Psoas muscle (tissue), 7 donors: ENCODE measurements at regions not wholly inside any gene's neighbourhood (a gene's known extent, or its start where the extent isn't known, plus 50 kb on each side); places are given as distances from the start of the nearest gene placed in this dataset.

Experiments
- ATAC-seq, 4 donors: fragments of 200-7000 bp; cut with Tn5 transposase; one replicate each; pipeline ENCODE4 v1.9.1; 2020; ENCODE audit warnings: moderate library complexity in 3 of 4, mild to moderate bottlenecking in 2 of 4
- DNase-seq, 2 donors: peaks; one replicate each; pipeline ENCODE4 v3.0.0-alpha.2; 2020
- H3K27ac ChIP-seq: fragments of 200-600 bp; one replicate; pipeline ENCODE4 v1.8.0; 2022
- H3K27me3 ChIP-seq, 3 donors: fragments of 200-600 bp in 1 of 3; one replicate each; pipeline versions ENCODE4 v1.6.1 to v1.8.0; 2013 to 2022; ENCODE audit warnings: low read length in 2 of 3, mild to moderate bottlenecking in 2 of 3, moderate library complexity in 1 of 3; ENCODE audit not compliant: insufficient read depth in 3 of 3
- H3K36me3 ChIP-seq, 2 donors: fragments of 200-600 bp in 1 of 2; one replicate each; pipeline versions ENCODE4 v1.6.1 to v1.8.0; 2013 to 2022; ENCODE audit warnings: low read depth in 1 of 2, mild to moderate bottlenecking in 1 of 2, moderate library complexity in 1 of 2; ENCODE audit not compliant: insufficient read depth in 1 of 2
- H3K4me1 ChIP-seq: fragments of 200-600 bp; one replicate; pipeline ENCODE4 v1.8.0; 2022
- H3K4me3 ChIP-seq: fragments of 200-600 bp; one replicate; pipeline ENCODE4 v1.8.0; 2022; ENCODE audit warnings: mild to moderate bottlenecking
- H3K9me3 ChIP-seq: fragments of 200-600 bp; one replicate; pipeline ENCODE4 v1.8.0; 2022
- WGBS, 3 donors: extraction: QIAGEN DNeasy Blood & Tissue Kit; methylation state at CpG; one replicate each; pipeline versions ENCODE4 v1.1.6 to v1.1.7; 2013; 5-methylcytosine and 5-hydroxymethylcytosine counted together
- intact Hi-C, 2 donors: fragments of 100-400 bp; cut with DNase I; formaldehyde crosslinking; loops; one replicate each; pipeline versions ENCODE4 v1.11.0 to v1.14.2; 2022
- TF ChIP-seq, protein P1 (sequence below): fragments of 200-600 bp; IDR thresholded peaks from one replicate; pipeline ENCODE4 v1.8.0; 2022; ENCODE audit warnings: antibody characterized with exemption
- donor health status: healthy with polysubstance abuse.
- donor health status: DM: no; HTN: no; CAD: no; lungs with moderate emphysema.
- donor health status: Bipolar disorder and iron deficiency.
- donor health status: healthy.
- donor health status: DM: yes; HTN: yes; CAD: no.
- donor health status: DM: no; HTN: no; CAD: no.
- donor health status: DM: yes; HTN: yes; CAD: no.

DNA sequence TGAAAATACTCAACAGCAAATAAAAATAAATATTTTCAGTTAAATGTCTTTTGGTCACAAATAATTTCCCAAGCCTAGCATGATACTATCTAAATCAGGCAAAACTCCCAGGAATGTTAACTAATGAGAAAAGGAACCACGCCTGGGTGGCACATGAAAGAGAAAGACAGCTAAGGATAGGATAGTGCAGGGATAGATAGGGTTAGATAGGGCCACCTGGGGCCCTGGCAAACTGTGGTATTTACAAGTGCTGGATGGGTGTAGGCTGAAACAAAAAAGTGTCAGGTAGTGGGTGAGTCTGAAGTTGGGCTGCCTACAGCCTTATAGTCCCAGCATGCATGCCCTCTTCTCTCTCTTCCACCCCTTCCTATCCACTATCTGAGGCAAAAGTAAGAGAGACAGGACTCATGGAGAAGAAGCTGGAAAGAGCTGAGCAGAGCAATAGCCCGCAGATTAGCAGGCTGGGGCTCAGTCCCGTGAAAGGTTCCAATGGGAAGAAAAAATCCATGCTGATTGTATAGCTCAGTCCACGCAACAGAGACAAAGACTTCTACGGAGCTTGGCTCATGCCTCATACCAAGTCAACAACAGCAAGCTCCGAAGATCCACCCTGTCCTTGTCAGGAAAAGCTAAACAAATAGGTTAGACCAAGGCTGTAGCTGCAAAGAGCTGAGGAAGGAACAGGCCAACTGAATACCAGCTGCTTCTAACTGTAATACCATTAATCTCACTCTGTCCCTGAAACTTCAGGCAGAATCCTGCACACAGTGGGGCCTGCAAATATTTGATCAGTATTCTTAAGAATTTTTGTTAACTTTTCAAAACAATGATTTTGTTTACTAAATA lies 342.1 kb upstream of the ATP11B start:
- 74 to 86% (median 76%) methylated on average over 6 of the region's 6 CpGs for WGBS, 3 donors
- Histone ChIP-seq H3K9me3 (no peaks in the 10 kb centered on the region), H3K36me3 (no peaks in the 10 kb centered on the region), H3K4me1 (no peaks in the 10 kb centered on the region), H3K27ac (no peak overlapping the region), H3K27me3 (no peaks in the 10 kb centered on the region), H3K4me3 (no peak overlapping the region)
- intact Hi-C loops = no loop called here
- DNase-seq (no peak), ATAC-seq (peak in 1 of 4 donors; percentile 28)
- TF ChIP-seq, protein P1, sequence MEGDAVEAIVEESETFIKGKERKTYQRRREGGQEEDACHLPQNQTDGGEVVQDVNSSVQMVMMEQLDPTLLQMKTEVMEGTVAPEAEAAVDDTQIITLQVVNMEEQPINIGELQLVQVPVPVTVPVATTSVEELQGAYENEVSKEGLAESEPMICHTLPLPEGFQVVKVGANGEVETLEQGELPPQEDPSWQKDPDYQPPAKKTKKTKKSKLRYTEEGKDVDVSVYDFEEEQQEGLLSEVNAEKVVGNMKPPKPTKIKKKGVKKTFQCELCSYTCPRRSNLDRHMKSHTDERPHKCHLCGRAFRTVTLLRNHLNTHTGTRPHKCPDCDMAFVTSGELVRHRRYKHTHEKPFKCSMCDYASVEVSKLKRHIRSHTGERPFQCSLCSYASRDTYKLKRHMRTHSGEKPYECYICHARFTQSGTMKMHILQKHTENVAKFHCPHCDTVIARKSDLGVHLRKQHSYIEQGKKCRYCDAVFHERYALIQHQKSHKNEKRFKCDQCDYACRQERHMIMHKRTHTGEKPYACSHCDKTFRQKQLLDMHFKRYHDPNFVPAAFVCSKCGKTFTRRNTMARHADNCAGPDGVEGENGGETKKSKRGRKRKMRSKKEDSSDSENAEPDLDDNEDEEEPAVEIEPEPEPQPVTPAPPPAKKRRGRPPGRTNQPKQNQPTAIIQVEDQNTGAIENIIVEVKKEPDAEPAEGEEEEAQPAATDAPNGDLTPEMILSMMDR = no peak

DNA sequence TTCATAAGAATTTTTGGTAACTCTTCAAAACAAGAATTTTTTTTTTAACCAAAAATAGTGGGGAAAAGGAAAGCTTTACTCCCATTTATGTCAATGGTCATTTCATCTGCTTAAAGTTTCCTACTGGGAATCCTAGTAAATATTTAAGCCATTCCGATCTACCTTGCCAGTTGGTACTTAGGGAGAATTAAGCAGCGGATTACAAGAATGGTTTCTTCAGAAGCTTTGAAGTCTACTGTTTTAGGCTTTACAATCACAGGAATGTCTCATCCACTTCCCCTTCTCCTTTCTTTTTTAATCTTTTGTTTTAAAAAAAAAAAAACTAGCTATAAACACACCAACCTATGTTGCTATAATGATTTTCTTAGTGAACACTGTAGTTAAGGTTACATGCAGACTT lies 341.4 kb upstream of the ATP11B start:
- Histone ChIP-seq H3K4me3 (no peak overlapping the region), H3K27me3 (no peaks in the 10 kb centered on the region), H3K36me3 (no peaks in the 10 kb centered on the region), H3K4me1 (no peaks in the 10 kb centered on the region), H3K9me3 (no peaks in the 10 kb centered on the region), H3K27ac (no peak overlapping the region)
- TF ChIP-seq, protein P1 = no peak
- intact Hi-C loops = no loop called here
- ATAC-seq (no peak), DNase-seq (no peak)
- 89 to 91% (median 90%) methylated on average over 2 of the region's 2 CpGs for WGBS, 3 donors

DNA sequence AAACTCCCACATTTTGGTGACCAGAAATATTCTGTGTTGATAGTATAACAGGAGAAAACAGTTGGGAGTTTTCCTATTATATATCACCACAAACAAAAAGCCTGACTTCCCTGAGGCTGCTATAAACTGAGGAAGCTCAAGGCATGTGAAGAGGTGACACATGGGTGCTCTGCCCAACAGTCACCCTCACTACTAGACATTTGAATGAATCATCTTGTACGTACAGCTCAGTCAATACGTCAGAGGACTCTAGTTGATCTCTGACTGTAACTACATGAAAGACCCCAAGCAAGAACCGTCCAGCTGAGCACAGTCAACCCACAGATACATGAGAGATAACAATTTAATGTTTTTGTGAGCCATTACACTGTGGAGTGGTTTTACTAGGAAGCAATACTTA lies 338.3 kb upstream of the ATP11B start:
- ATAC-seq (no peak), DNase-seq (no peak)
- Histone ChIP-seq H3K4me3 (no peak overlapping the region), H3K36me3 (no peaks in the 10 kb centered on the region), H3K27ac (no peak overlapping the region), H3K9me3 (no peaks in the 10 kb centered on the region), H3K4me1 (no peaks in the 10 kb centered on the region), H3K27me3 (no peaks in the 10 kb centered on the region)
- intact Hi-C loops = no loop called here
- 82 to 85% (median 85%) methylated on average over 3 of the region's 3 CpGs for WGBS, 3 donors
- TF ChIP-seq, protein P1 = no peak

DNA sequence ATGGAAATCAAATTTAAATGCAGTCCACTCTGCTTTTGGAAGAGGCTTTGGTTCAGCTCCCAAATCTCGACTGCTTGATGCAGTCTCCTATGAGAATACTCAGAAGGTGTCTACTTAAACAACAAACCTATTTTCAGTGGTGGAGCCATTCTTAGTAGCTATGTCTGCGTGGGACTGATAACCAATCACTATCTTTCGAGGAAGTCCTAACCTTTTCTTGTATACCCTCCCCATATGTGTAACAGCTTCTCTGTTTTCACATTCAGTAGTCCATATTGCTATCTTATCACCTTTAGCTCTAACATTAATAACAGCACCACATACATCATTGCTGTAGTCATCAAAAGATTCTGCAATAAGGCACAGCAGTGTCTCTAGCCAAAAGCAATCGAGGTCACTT lies 333.0 kb upstream of the ATP11B start:
- no peak for DNase-seq
- H3K27me3 ChIP-seq = no peaks in the 10 kb centered on the region
- H3K4me1 ChIP-seq = no peaks in the 10 kb centered on the region
- H3K27ac ChIP-seq = no peak overlapping the region
- H3K9me3 ChIP-seq = no peaks in the 10 kb centered on the region
- WGBS, 3 donors = 68 to 75% (median 74%) methylated on average over 4 of the region's 4 CpGs
- no peak overlapping the region for H3K4me3 ChIP-seq
- intact Hi-C loops = no loop called here
- TF ChIP-seq, protein P1 = no peak
- ATAC-seq = no peak
- H3K36me3 ChIP-seq = no peaks in the 10 kb centered on the region

DNA sequence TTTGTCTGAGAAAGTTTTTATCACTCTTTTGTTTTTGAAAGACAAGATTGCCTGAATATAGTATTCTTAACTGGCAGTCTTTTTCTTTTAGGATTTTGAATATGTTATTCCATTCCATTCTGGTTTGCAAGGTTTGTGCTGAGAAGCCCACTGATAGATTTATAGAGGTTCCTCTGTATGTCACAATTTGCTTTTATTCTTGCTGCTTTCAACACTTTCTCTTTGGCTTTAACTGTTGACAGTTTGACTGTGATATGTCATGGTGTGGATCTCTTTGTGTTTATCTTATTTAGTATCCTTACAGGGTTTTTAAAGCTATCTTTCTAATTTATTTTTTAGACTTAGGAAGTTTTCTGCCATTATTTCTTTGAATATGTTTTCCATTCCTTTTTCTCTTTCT lies 331.2 kb upstream of the ATP11B start:
- Histone ChIP-seq H3K4me3 (no peak overlapping the region), H3K36me3 (no peaks in the 10 kb centered on the region), H3K27ac (no peak overlapping the region), H3K27me3 (no peaks in the 10 kb centered on the region), H3K9me3 (no peaks in the 10 kb centered on the region), H3K4me1 (no peaks in the 10 kb centered on the region)
- DNase-seq = no peak
- no peak for ATAC-seq
- intact Hi-C loops = no loop called here
- TF ChIP-seq, protein P1 = no peak
